ENCODE measurements at regions not wholly inside any gene's neighbourhood (a gene's known extent, or its start where the extent isn't known, plus 50 kb on each side); places are given as distances from the start of the nearest gene placed in this dataset.

GRCh38 chr5:104372796-104373195 lies 810.2 kb upstream of the NUDT12 start:
- TF ChIP-seq ZNF70 (CRISPR knock-in tag; IDR thresholded peaks at IDR 0.05) (no peak), ISL1 (CRISPR knock-in tag; IDR thresholded peaks at IDR 0.05) (peak; percentile 19; the same call in 1 of the 2 replicates), CSRNP3 (CRISPR knock-in tag; IDR thresholded peaks at IDR 0.05) (no peak), ESRRG (CRISPR knock-in tag; IDR thresholded peaks at IDR 0.05) (no peak), PATZ1 (CRISPR knock-in tag; IDR thresholded peaks at IDR 0.05; ENCODE audit: borderline replicate concordance) (no peak), ZNF8 (CRISPR knock-in tag; IDR thresholded peaks at IDR 0.05) (no peak), ZFP3 (CRISPR knock-in tag; IDR thresholded peaks at IDR 0.05) (no peak)
- TF ChIP-seq, protein P1, sequence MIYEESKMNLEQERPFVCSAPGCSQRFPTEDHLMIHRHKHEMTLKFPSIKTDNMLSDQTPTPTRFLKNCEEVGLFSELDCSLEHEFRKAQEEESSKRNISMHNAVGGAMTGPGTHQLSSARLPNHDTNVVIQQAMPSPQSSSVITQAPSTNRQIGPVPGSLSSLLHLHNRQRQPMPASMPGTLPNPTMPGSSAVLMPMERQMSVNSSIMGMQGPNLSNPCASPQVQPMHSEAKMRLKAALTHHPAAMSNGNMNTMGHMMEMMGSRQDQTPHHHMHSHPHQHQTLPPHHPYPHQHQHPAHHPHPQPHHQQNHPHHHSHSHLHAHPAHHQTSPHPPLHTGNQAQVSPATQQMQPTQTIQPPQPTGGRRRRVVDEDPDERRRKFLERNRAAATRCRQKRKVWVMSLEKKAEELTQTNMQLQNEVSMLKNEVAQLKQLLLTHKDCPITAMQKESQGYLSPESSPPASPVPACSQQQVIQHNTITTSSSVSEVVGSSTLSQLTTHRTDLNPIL (CRISPR knock-in tag; IDR thresholded peaks at IDR 0.05; ENCODE audit: low read depth), result no peak
- peak; percentile 34; the same call in 2 of the 3 replicates for ATAC-seq

- TF ChIP-seq ZFP3 (CRISPR knock-in tag; IDR thresholded peaks at IDR 0.05) (no peak), BACH2 (CRISPR knock-in tag; IDR thresholded peaks at IDR 0.05; ENCODE audit: borderline replicate concordance) (no peak), ZC3H10 (CRISPR knock-in tag; IDR thresholded peaks at IDR 0.05) (no peak), TOX (CRISPR knock-in tag; IDR thresholded peaks at IDR 0.05; ENCODE audit: borderline replicate concordance) (no peak), POU6F1 (CRISPR knock-in tag; IDR thresholded peaks at IDR 0.05; ENCODE audit: borderline replicate concordance, low read depth) (no peak), ZNF8 (CRISPR knock-in tag; IDR thresholded peaks at IDR 0.05) (no peak), RARB (CRISPR knock-in tag; IDR thresholded peaks at IDR 0.05) (no peak), TCF4 (CRISPR knock-in tag; IDR thresholded peaks at IDR 0.05; ENCODE audit: borderline replicate concordance) (no peak), ZNF70 (CRISPR knock-in tag; IDR thresholded peaks at IDR 0.05) (no peak)
- TF ChIP-seq, protein P2, sequence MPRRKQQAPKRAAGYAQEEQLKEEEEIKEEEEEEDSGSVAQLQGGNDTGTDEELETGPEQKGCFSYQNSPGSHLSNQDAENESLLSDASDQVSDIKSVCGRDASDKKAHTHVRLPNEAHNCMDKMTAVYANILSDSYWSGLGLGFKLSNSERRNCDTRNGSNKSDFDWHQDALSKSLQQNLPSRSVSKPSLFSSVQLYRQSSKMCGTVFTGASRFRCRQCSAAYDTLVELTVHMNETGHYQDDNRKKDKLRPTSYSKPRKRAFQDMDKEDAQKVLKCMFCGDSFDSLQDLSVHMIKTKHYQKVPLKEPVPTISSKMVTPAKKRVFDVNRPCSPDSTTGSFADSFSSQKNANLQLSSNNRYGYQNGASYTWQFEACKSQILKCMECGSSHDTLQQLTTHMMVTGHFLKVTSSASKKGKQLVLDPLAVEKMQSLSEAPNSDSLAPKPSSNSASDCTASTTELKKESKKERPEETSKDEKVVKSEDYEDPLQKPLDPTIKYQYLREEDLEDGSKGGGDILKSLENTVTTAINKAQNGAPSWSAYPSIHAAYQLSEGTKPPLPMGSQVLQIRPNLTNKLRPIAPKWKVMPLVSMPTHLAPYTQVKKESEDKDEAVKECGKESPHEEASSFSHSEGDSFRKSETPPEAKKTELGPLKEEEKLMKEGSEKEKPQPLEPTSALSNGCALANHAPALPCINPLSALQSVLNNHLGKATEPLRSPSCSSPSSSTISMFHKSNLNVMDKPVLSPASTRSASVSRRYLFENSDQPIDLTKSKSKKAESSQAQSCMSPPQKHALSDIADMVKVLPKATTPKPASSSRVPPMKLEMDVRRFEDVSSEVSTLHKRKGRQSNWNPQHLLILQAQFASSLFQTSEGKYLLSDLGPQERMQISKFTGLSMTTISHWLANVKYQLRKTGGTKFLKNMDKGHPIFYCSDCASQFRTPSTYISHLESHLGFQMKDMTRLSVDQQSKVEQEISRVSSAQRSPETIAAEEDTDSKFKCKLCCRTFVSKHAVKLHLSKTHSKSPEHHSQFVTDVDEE (CRISPR knock-in tag; IDR thresholded peaks at IDR 0.05), result no peak
- TF ChIP-seq, protein P1 (CRISPR knock-in tag; IDR thresholded peaks at IDR 0.05; ENCODE audit: low read depth), result no peak
- no peak for ATAC-seq
Measured at GRCh38 chr5:104372376-104372775, 809.8 kb upstream of the NUDT12 start.

DNA sequence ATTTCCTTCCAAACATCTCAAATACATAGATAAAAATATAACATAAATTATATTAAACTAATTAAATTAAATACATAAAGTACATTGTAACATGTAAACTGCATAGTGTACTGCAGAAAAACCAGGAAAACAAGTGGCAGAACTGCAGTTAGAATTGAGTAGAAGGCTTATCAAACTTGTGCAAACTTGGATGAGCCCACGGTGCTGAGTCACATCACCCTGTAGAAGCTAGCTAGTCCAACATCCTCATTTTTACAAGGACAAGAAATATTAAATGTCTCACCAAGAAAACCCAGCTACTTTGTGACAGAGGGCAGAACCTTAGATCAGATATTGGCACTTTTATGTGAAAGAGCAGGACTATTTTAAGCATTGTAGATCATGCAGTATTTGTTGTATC lies 807.9 kb upstream of the NUDT12 start:
- no peak for ATAC-seq
- TF ChIP-seq PATZ1 (CRISPR knock-in tag; IDR thresholded peaks at IDR 0.05; ENCODE audit: borderline replicate concordance), result no peak
- TF ChIP-seq ISL1 (CRISPR knock-in tag; IDR thresholded peaks at IDR 0.05), result no peak
- TF ChIP-seq SNAI2 (CRISPR knock-in tag; IDR thresholded peaks at IDR 0.05), result no peak
- TF ChIP-seq ZC3H10 (CRISPR knock-in tag; IDR thresholded peaks at IDR 0.05), result no peak
- TF ChIP-seq GLIS3 (CRISPR knock-in tag; IDR thresholded peaks at IDR 0.05), result no peak
- TF ChIP-seq CSDC2 (CRISPR knock-in tag; IDR thresholded peaks at IDR 0.05), result no peak
- TF ChIP-seq OSR1 (CRISPR knock-in tag; IDR thresholded peaks at IDR 0.05), result no peak
- TF ChIP-seq POU6F1 (CRISPR knock-in tag; IDR thresholded peaks at IDR 0.05; ENCODE audit: borderline replicate concordance, low read depth), result no peak
- no peak for TF ChIP-seq RARB (CRISPR knock-in tag; IDR thresholded peaks at IDR 0.05)
- TF ChIP-seq TCF4 (CRISPR knock-in tag; IDR thresholded peaks at IDR 0.05; ENCODE audit: borderline replicate concordance), result no peak
- TF ChIP-seq ZNF565 (CRISPR knock-in tag; conservative IDR thresholded peaks at IDR 0.05; ENCODE audit: low read depth), result no peak
- TF ChIP-seq BACH2 (CRISPR knock-in tag; IDR thresholded peaks at IDR 0.05; ENCODE audit: borderline replicate concordance), result no peak
